Activated CD8-positive, alpha-beta memory T cell treated with anti-CD3 and anti-CD28 coated beads for 36 hours (primary cell): ENCODE measurements at regions not wholly inside any gene's neighbourhood (a gene's known extent, or its start where the extent isn't known, plus 50 kb on each side); places are given as distances from the start of the nearest gene placed in this dataset.
"Not testable (repeated sequence)": the region's sequence is repeated elsewhere in the genome, so short reads cannot be mapped to it uniquely, and the experiment has no call there.

Experiments
- CTCF ChIA-PET: fragments of 350-600 bp; sonication (Branson Sonifier 250); formaldehyde crosslinking; loops from one replicate; lab custom pipeline; 2021; ENCODE audit warnings: antibody characterized with exemption; lab: Charles Lee
- POLR2A ChIA-PET: fragments of 350-600 bp; sonication (Branson Sonifier 250); formaldehyde crosslinking; loops from one replicate; lab custom pipeline; 2021; ENCODE audit warnings: antibody characterized with exemption; lab: Charles Lee

- CTCF ChIA-PET, result no interaction called here
- POLR2A ChIA-PET, result no interaction called here
Observed at GRCh38 chr5:115751176-115751575, 65.3 kb downstream of the CDO1 start.

DNA sequence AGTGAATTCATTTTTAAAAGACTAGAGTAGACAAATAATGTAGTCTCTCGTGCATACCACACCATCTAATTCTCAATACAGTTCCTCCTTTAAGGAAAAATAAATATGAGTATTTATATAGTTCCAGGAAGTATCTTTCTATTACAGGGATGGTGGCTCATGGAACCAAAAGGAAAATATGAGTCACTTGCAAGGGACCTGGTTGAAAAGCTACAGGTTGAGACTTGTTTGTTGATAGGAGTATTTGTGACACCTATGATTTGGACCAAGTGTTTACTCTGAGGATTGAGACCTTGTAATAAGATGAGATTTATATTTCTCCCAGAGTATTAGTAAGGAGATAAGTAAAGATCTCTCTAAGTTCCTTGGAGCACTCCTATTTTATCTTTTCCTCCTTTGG, 67.4 kb downstream of the CDO1 start:
- CTCF ChIA-PET, result no interaction called here
- POLR2A ChIA-PET, result no interaction called here

- CTCF ChIA-PET, POLR2A ChIA-PET: not testable (repeated sequence)
Observed at GRCh38 chr5:115739245-115739644, 77.2 kb downstream of the CDO1 start.

- POLR2A ChIA-PET, result no interaction called here
- CTCF ChIA-PET, result no interaction called here
Observed at GRCh38 chr5:115738830-115739229, 77.6 kb downstream of the CDO1 start.

DNA sequence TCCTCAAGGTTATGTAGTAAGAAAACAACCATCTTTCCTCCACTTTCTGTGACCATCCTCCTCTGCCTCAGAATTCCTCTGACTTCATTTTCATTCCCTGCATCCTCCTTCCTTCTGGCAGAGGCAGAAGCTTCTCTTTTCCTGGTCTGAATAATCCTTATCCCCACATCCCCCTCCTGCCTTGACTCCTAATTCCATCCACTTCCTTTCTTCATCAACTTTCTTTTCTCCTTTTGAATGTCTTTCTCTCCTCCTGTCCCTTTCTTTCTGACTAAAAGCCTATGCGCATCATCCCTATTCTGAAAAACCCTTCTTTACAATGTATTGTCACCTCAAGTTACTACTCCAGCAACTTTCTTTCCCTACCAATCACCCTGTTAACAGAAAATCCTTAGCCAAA, 79.0 kb downstream of the CDO1 start:
- ChIA-PET POLR2A (no interaction called here), CTCF (no interaction called here)

DNA sequence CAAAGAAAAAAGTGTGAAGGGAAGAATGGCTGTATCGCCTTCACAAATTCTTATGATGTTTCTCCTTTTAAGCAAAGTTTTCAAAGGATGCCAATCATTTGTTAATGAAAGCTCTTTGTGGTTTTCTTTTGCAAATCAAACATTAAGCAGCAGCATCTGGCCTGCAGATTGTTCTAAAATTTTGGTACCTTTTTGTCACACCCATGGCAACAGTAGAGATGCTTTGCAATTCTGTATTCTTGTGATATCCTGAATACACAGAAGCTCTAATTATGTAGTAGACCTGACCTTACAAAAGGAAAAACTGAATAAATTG, 79.8 kb downstream of the CDO1 start:
- POLR2A ChIA-PET, result interaction anchor here (0.6 kb wide), 1 partner anchor 105 kb away, joined by 4 read pairs; the partner anchor contains the start of genes AP3S1 and ATG12
- CTCF ChIA-PET, result no interaction called here

GRCh38 chr5:115736004-115736689, 80.3 kb downstream of the CDO1 start:
- CTCF ChIA-PET, result no interaction called here
- POLR2A ChIA-PET, result interaction anchor here (0.6 kb wide), 1 partner anchor 105 kb away, joined by 4 read pairs; the partner anchor contains the start of genes AP3S1 and ATG12

DNA sequence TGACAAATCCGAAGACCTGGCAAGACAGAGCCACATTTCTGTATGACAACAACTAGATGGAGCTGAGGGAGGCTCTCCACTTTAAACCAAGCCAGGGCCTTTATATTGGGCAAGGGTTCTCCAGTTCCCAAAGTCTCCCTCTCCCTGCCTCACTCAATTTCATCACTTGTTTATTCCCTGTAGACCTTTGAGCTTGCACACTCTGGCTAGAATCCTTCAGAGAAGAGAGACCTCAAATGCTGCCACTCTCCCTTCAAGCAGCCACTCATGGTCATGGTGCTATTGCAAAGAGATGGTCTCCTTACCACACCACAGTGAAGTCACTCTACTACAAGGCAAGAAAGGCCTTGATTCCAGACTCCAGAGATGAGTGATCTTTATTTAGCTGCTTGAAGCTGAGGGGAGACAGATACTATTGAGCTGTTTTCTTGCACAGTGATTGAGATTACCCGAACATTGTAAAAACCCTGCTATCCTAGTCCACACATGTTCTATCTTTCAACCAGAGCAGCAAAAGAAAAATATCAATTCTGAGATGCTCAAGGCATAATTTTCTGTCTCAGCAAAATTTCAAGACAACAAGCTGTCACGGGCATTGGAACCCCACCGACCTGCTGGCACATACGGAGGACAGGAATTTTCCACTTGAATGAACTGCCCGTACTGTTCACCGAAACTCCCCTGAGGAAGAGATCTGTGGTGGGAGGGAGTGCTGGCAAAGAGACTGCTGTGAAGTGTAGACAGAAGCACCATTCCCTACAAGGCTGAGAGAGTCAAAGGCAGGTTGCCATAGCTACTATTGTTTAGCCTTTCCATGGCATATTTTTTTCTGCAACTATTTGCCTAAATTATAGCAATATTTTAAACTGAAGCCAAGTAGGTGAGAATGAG, 81.1 kb downstream of the CDO1 start:
- ChIA-PET POLR2A (no interaction called here), CTCF (no interaction called here)

GRCh38 chr5:115733607-115734006, 82.9 kb downstream of the CDO1 start:
- POLR2A ChIA-PET, result no interaction called here
- CTCF ChIA-PET, result no interaction called here

- ChIA-PET CTCF (no interaction called here), POLR2A (no interaction called here)
Observed at GRCh38 chr5:115732026-115732425, 84.4 kb downstream of the CDO1 start.

DNA sequence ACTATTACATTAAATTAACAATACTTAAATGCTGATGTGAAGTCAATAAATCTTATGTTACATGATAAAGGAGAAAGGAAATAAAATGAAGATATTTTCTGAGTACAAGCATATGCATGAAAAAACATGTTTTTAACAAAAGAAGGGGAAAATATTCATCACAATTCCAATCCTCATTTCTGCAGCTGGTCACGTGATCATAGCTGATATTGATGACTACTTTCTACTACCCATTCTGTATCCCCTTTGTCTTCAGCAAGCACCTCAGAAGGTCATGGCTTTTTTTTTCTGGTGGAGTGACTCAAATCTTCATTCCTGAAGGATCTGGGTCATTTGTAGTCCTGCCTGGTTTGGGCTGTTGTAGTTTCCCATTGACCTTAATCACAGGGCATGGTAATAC, 90.9 kb downstream of the CDO1 start:
- CTCF ChIA-PET, result no interaction called here
- POLR2A ChIA-PET, result no interaction called here

DNA sequence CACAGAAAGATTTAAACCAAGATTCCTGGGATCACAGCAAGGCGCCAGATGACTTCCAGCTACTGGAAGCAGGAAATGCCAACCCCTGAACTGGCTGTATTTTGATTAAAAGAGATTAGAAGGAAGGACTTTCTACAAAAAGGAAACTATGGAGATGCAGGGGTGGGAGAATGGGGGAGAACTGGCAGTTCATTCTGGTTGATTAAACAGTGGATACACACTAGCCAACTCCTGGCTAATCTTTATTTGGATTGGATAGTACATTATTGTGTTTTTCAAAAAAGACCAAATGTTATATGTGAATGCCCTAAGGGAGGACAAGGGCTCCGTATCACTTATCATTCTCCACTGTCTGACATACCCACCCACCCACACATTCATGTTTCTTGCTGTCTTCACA, 93.2 kb downstream of the CDO1 start:
- ChIA-PET CTCF (no interaction called here), POLR2A (no interaction called here)

DNA sequence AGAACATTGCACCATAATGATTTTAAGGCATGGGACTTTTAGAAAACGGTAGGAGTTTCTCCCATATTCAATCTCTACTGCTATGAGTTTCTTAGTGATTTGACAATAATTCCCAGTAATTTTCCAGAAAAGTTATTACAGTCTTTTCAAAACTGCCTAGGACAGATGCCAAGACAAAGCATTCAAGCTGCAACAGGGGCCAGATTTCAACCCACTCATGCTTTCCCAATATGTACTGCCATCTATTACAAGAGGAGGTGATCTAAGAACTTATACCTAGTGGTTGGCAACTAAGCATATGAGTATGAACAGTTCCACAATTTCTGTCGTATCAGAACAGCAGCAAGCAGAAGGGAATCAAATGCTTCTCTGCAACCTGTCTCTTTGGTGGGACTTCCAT, 95.1 kb upstream of the TMED7 start:
- ChIA-PET POLR2A (no interaction called here), CTCF (no interaction called here)

DNA sequence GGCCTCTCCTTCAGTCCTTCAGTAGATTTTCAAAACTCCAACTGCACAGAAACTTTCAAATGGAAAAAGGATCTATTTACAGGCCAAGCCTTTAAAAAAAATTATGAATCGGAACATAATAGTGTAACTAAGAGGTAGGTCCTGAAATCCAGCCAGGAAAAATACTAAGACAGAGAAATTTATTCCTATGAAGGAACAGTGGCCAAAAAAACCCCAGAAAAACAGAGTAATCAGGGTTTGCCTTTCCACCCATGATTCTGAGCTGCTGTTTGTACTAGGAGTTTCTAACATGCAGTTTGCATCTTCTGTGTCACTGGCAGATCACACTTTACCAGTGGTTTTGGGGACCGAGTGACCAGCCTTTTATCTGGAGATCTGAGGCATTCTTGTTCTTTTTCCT, 93.1 kb upstream of the TMED7 start:
- CTCF ChIA-PET, result no interaction called here
- POLR2A ChIA-PET, result no interaction called here

GRCh38 chr5:115713408-115713807, 87.6 kb upstream of the TMED7 start:
- POLR2A ChIA-PET, result no interaction called here
- CTCF ChIA-PET, result no interaction called here

DNA sequence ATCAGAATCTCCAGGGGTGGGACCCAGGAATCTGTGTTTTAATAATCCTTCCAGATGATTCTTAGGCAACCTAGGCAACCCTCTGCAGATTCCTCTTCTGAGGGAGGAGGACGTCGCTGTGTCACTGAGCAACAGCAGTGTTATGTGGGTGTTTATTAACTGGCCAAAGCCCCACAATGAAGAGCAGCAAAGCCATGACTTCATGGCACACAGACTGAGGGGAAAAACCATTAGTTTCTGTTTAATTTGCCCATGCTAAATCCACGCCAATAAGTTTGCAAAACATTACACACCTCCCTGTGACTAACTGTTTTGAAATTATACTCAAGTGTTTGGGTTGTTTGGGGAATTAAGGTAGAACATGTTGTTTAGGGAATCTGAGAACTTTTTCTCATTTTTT, 83.7 kb upstream of the TMED7 start:
- ChIA-PET POLR2A (no interaction called here), CTCF (no interaction called here)

GRCh38 chr5:115708819-115709477, 83.1 kb upstream of the TMED7 start:
- POLR2A ChIA-PET, result no interaction called here
- CTCF ChIA-PET, result no interaction called here

DNA sequence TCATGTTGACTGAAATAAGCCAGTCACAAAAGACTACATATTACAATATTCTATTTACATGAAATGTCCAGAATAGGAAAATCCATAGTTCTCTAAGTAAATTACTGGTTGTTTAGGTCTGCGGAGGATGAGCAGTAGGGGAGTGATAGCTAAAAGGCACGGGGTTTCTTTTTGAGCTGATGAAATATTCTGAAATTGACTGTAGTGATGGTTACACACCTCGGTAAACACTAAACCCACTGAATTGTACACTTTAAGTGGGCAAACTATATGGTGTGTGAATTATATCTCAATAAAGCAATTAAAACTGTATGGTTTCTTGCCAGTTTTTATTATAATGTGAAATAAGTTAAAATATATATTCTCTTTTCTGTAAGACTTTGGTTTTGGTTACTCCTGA, 77.7 kb upstream of the TMED7 start:
- POLR2A ChIA-PET, result no interaction called here
- CTCF ChIA-PET, result no interaction called here

DNA sequence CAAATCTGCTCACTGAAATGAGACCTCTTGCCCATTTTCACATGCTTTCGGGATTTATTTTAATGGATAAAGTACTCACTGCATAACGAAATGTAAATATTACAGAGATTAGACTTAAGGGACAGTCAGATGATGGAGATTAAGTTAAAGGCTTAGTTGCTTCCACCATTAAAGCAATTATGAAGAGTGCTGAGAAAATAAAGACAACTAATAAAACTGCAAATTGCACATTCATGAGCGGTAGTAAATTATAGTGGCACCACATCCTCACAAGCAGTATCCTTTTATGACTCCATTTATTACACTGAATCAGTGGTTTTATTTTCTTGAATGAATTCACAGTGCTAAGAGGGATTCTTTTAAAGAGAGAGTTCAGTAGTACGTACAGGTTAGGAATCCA, 76.2 kb upstream of the TMED7 start:
- CTCF ChIA-PET, result no interaction called here
- POLR2A ChIA-PET, result no interaction called here

GRCh38 chr5:115699967-115700366, 74.1 kb upstream of the TMED7 start:
- POLR2A ChIA-PET, result no interaction called here
- CTCF ChIA-PET, result no interaction called here
